ENCODE measurements at regions not wholly inside any gene's neighbourhood (a gene's known extent, or its start where the extent isn't known, plus 50 kb on each side); places are given as distances from the start of the nearest gene placed in this dataset.
"Not testable (repeated sequence)": the region's sequence is repeated elsewhere in the genome, so short reads cannot be mapped to it uniquely, and the experiment has no call there.

- no peaks in the 10 kb centered on the region for H3K4me1 ChIP-seq (replicated peaks)
- H3K27me3 ChIP-seq (replicated peaks) = no peaks in the 10 kb centered on the region
- H3K9me3 ChIP-seq (replicated peaks) = peaks cover 2% of the 10 kb centered on the region; the same call in 1 of the 2 replicates
- H3K4me3 ChIP-seq = no peak overlapping the region
- H3K27ac ChIP-seq = no peak overlapping the region
- H3K36me3 ChIP-seq = no peaks in the 10 kb centered on the region
- DNase-seq (ENCODE audit: low read depth in 1 of 2, low spot score in 2 of 2) = no peak
Measured at GRCh38 chr7:70887186-70887585, 244.8 kb upstream of the GALNT17 start.

- no peak overlapping the region for H3K27ac ChIP-seq
- no peaks in the 10 kb centered on the region for H3K36me3 ChIP-seq
- H3K4me3 ChIP-seq = no peak overlapping the region
- H3K4me1 ChIP-seq (replicated peaks) = no peaks in the 10 kb centered on the region
- peaks cover 2% of the 10 kb centered on the region; the same call in 1 of the 2 replicates for H3K9me3 ChIP-seq (replicated peaks)
- DNase-seq (ENCODE audit: low read depth in 1 of 2, low spot score in 2 of 2) = no peak
- H3K27me3 ChIP-seq (replicated peaks) = no peaks in the 10 kb centered on the region
Measured at GRCh38 chr7:70890147-70890969, 241.6 kb upstream of the GALNT17 start.

GRCh38 chr7:70893422-70893821 lies 238.5 kb upstream of the GALNT17 start:
- Histone ChIP-seq H3K36me3 (no peaks in the 10 kb centered on the region), H3K4me3 (no peak overlapping the region), H3K27me3 (replicated peaks) (no peaks in the 10 kb centered on the region), H3K27ac (no peak overlapping the region), H3K4me1 (replicated peaks) (no peaks in the 10 kb centered on the region), H3K9me3 (replicated peaks) (peaks cover 2% of the 10 kb centered on the region)
- no peak for DNase-seq (ENCODE audit: low read depth in 1 of 2, low spot score in 2 of 2)

GRCh38 chr7:70893971-70894715 lies 237.8 kb upstream of the GALNT17 start:
- H3K27me3 ChIP-seq (replicated peaks) = no peaks in the 10 kb centered on the region
- no peak for DNase-seq (ENCODE audit: low read depth in 1 of 2, low spot score in 2 of 2)
- H3K4me3 ChIP-seq = no peak overlapping the region
- H3K27ac ChIP-seq = no peak overlapping the region
- H3K36me3 ChIP-seq = no peaks in the 10 kb centered on the region
- H3K4me1 ChIP-seq (replicated peaks) = no peaks in the 10 kb centered on the region
- peaks cover 2% of the 10 kb centered on the region for H3K9me3 ChIP-seq (replicated peaks)

- DNase-seq (ENCODE audit: low read depth in 1 of 2, low spot score in 2 of 2) = no peak
- Histone ChIP-seq H3K4me1 (replicated peaks) (no peaks in the 10 kb centered on the region), H3K27me3 (replicated peaks) (no peaks in the 10 kb centered on the region), H3K27ac (no peak overlapping the region), H3K4me3 (no peak overlapping the region), H3K36me3 (no peaks in the 10 kb centered on the region), H3K9me3 (replicated peaks) (peaks cover 1% of the 10 kb centered on the region)
Measured at GRCh38 chr7:70894799-70895198, 237.1 kb upstream of the GALNT17 start.

- not testable (repeated sequence) for H3K9me3 ChIP-seq (replicated peaks); H3K4me1 ChIP-seq (replicated peaks); H3K36me3 ChIP-seq; H3K27me3 ChIP-seq (replicated peaks); DNase-seq (ENCODE audit: low read depth in 1 of 2, low spot score in 2 of 2); H3K27ac ChIP-seq; H3K4me3 ChIP-seq
Measured at GRCh38 chr7:70895337-70896200, 236.4 kb upstream of the GALNT17 start.

- H3K27ac ChIP-seq = no peak overlapping the region
- no peaks in the 10 kb centered on the region for H3K4me1 ChIP-seq (replicated peaks)
- no peak for DNase-seq (ENCODE audit: low read depth in 1 of 2, low spot score in 2 of 2)
Measured at GRCh38 chr7:70907259-70908247, 224.4 kb upstream of the GALNT17 start.

GRCh38 chr7:70913924-70914323 lies 218.0 kb upstream of the GALNT17 start:
- no peak overlapping the region for H3K27ac ChIP-seq
- no peaks in the 10 kb centered on the region for H3K4me1 ChIP-seq (replicated peaks)
- no peaks in the 10 kb centered on the region; the same call in 1 of the 2 replicates for H3K9me3 ChIP-seq (replicated peaks)
- H3K27me3 ChIP-seq (replicated peaks) = no peaks in the 10 kb centered on the region
- no peaks in the 10 kb centered on the region for H3K36me3 ChIP-seq
- DNase-seq (ENCODE audit: low read depth in 1 of 2, low spot score in 2 of 2) = no peak
- no peak overlapping the region for H3K4me3 ChIP-seq

More at GRCh38 chr7:70907259-70908247, 224.4 kb upstream of the GALNT17 start:
- H3K4me3 ChIP-seq = no peak overlapping the region
- H3K36me3 ChIP-seq = no peaks in the 10 kb centered on the region
- H3K9me3 ChIP-seq (replicated peaks) = peaks cover 2% of the 10 kb centered on the region; the same call in 1 of the 2 replicates
- H3K27me3 ChIP-seq (replicated peaks) = no peaks in the 10 kb centered on the region

GRCh38 chr7:70915067-70915466 lies 216.9 kb upstream of the GALNT17 start:
- H3K27ac ChIP-seq = no peak overlapping the region
- no peak overlapping the region for H3K4me3 ChIP-seq
- no peak for DNase-seq (ENCODE audit: low read depth in 1 of 2, low spot score in 2 of 2)
- no peaks in the 10 kb centered on the region; the same call in 1 of the 2 replicates for H3K9me3 ChIP-seq (replicated peaks)
- no peaks in the 10 kb centered on the region for H3K27me3 ChIP-seq (replicated peaks)
- H3K4me1 ChIP-seq (replicated peaks) = no peaks in the 10 kb centered on the region
- H3K36me3 ChIP-seq = no peaks in the 10 kb centered on the region

- DNase-seq (ENCODE audit: low read depth in 1 of 2, low spot score in 2 of 2) = no peak
- H3K36me3 ChIP-seq = no peaks in the 10 kb centered on the region
- no peaks in the 10 kb centered on the region for H3K4me1 ChIP-seq (replicated peaks)
- no peak overlapping the region for H3K27ac ChIP-seq
- 0 out of 2 replicates have a peak, but pooled peaks cover 2% of the 10 kb centered on the region for H3K9me3 ChIP-seq (replicated peaks)
- H3K27me3 ChIP-seq (replicated peaks) = no peaks in the 10 kb centered on the region
- no peak overlapping the region for H3K4me3 ChIP-seq
Measured at GRCh38 chr7:70919481-70920073, 212.4 kb upstream of the GALNT17 start.

- Histone ChIP-seq H3K4me1 (replicated peaks) (no peaks in the 10 kb centered on the region), H3K27ac (no peak overlapping the region), H3K36me3 (no peaks in the 10 kb centered on the region), H3K4me3 (no peak overlapping the region), H3K9me3 (replicated peaks) (0 out of 2 replicates have a peak, but pooled peaks cover 2% of the 10 kb centered on the region), H3K27me3 (replicated peaks) (no peaks in the 10 kb centered on the region)
- DNase-seq (ENCODE audit: low read depth in 1 of 2, low spot score in 2 of 2) = no peak
Measured at GRCh38 chr7:70920876-70921275, 211.1 kb upstream of the GALNT17 start.

- Histone ChIP-seq H3K36me3 (no peaks in the 10 kb centered on the region), H3K4me1 (replicated peaks) (no peaks in the 10 kb centered on the region), H3K27me3 (replicated peaks) (no peaks in the 10 kb centered on the region), H3K27ac (no peak overlapping the region), H3K9me3 (replicated peaks) (0 out of 2 replicates have a peak, but pooled peaks cover 2% of the 10 kb centered on the region), H3K4me3 (no peak overlapping the region)
- no peak for DNase-seq (ENCODE audit: low read depth in 1 of 2, low spot score in 2 of 2)
Measured at GRCh38 chr7:70923181-70923845, 208.6 kb upstream of the GALNT17 start.

Data from SJSA1 (cell line).